ENCODE measurements at regions not wholly inside any gene's neighbourhood (a gene's known extent, or its start where the extent isn't known, plus 50 kb on each side); places are given as distances from the start of the nearest gene placed in this dataset.

GRCh38 chr5:167897371-167897770 lies 394.1 kb upstream of the WWC1 start:
- CTCF ChIA-PET: interaction anchor here (0.6 to 1.3 kb wide), 2 partner anchors 9 to 112 kb away, joined by 3 to 4 read pairs; no protein-coding TSS in a partner anchor
- H3K4me1 Mint-ChIP-seq: no peaks in the 10 kb centered on the region

GRCh38 chr5:167898361-167899042 lies 392.9 kb upstream of the WWC1 start:
- intact Hi-C loops (cut with DNase I, micrococcal nuclease): no loop called here
- Mint-ChIP-seq H3K36me3 (ENCODE audit: low read depth) (no peaks in the 10 kb centered on the region), H3K4me3 (no peak overlapping the region), H3K9me3 (ENCODE audit: low read depth) (no peaks in the 10 kb centered on the region), H3K27me3 (peaks cover 2% of the 10 kb centered on the region), H3K27ac (no peak overlapping the region), H3K4me1 (no peaks in the 10 kb centered on the region)
- POLR2A ChIA-PET: no interaction called here
- DNase-seq (no peak), ATAC-seq (no peak)
- CTCF ChIA-PET: no interaction called here

More at GRCh38 chr5:167897371-167897770, 394.1 kb upstream of the WWC1 start:
- Mint-ChIP-seq H3K9me3 (ENCODE audit: low read depth) (no peaks in the 10 kb centered on the region), H3K36me3 (ENCODE audit: low read depth) (no peaks in the 10 kb centered on the region), H3K27me3 (peaks cover 2% of the 10 kb centered on the region), H3K4me3 (no peak overlapping the region), H3K27ac (no peak overlapping the region)
- DNase-seq: no peak
- intact Hi-C loops (cut with DNase I, micrococcal nuclease): no loop called here
- POLR2A ChIA-PET: no interaction called here
- no peak for ATAC-seq

GRCh38 chr5:167899490-167900070 lies 391.9 kb upstream of the WWC1 start:
- peaks cover 2% of the 10 kb centered on the region for H3K27me3 Mint-ChIP-seq
- H3K36me3 Mint-ChIP-seq (ENCODE audit: low read depth): no peaks in the 10 kb centered on the region
- POLR2A ChIA-PET: no interaction called here
- no peak overlapping the region for H3K4me3 Mint-ChIP-seq
- H3K4me1 Mint-ChIP-seq: no peaks in the 10 kb centered on the region
- CTCF ChIA-PET: no interaction called here
- DNase-seq (no peak), ATAC-seq (no peak)
- no peak overlapping the region for H3K27ac Mint-ChIP-seq
- H3K9me3 Mint-ChIP-seq (ENCODE audit: low read depth): no peaks in the 10 kb centered on the region
- intact Hi-C loops (cut with DNase I, micrococcal nuclease): no loop called here

GRCh38 chr5:167900340-167900935 lies 391.0 kb upstream of the WWC1 start:
- Mint-ChIP-seq H3K4me1 (no peaks in the 10 kb centered on the region), H3K27ac (no peak overlapping the region), H3K4me3 (no peak overlapping the region), H3K36me3 (ENCODE audit: low read depth) (no peaks in the 10 kb centered on the region), H3K27me3 (no peaks in the 10 kb centered on the region), H3K9me3 (ENCODE audit: low read depth) (no peaks in the 10 kb centered on the region)
- POLR2A ChIA-PET: no interaction called here
- DNase-seq (no peak), ATAC-seq (no peak)
- intact Hi-C loops (cut with DNase I, micrococcal nuclease): no loop called here
- CTCF ChIA-PET: no interaction called here

- ATAC-seq: no peak
- intact Hi-C loops (cut with DNase I, micrococcal nuclease): no loop called here
- POLR2A ChIA-PET: no interaction called here
- no peaks in the 10 kb centered on the region for H3K9me3 Mint-ChIP-seq (ENCODE audit: low read depth)
- no peak for DNase-seq
- no peaks in the 10 kb centered on the region for H3K27me3 Mint-ChIP-seq
- no peaks in the 10 kb centered on the region for H3K36me3 Mint-ChIP-seq (ENCODE audit: low read depth)
- no peaks in the 10 kb centered on the region for H3K4me1 Mint-ChIP-seq
- H3K27ac Mint-ChIP-seq: no peak overlapping the region
- CTCF ChIA-PET: no interaction called here
- no peak overlapping the region for H3K4me3 Mint-ChIP-seq
Measured at GRCh38 chr5:167902298-167902697, 389.1 kb upstream of the WWC1 start.

GRCh38 chr5:167903243-167903642 lies 388.2 kb upstream of the WWC1 start:
- DNase-seq: no peak
- intact Hi-C loops (cut with DNase I, micrococcal nuclease): no loop called here
- H3K36me3 Mint-ChIP-seq (ENCODE audit: low read depth): no peaks in the 10 kb centered on the region
- no peaks in the 10 kb centered on the region for H3K4me1 Mint-ChIP-seq
- ChIA-PET CTCF (no interaction called here), POLR2A (no interaction called here)
- no peak overlapping the region for H3K4me3 Mint-ChIP-seq
- no peaks in the 10 kb centered on the region for H3K27me3 Mint-ChIP-seq
- no peak overlapping the region for H3K27ac Mint-ChIP-seq
- no peak for ATAC-seq
- H3K9me3 Mint-ChIP-seq (ENCODE audit: low read depth): no peaks in the 10 kb centered on the region

- ChIA-PET POLR2A (no interaction called here), CTCF (no interaction called here)
- Mint-ChIP-seq H3K9me3 (ENCODE audit: low read depth) (no peaks in the 10 kb centered on the region), H3K4me3 (no peak overlapping the region), H3K36me3 (ENCODE audit: low read depth) (no peaks in the 10 kb centered on the region), H3K27me3 (no peaks in the 10 kb centered on the region), H3K27ac (no peak overlapping the region), H3K4me1 (no peaks in the 10 kb centered on the region)
- DNase-seq (no peak), ATAC-seq (no peak)
- intact Hi-C loops (cut with DNase I, micrococcal nuclease): no loop called here
Measured at GRCh38 chr5:167903659-167904058, 387.8 kb upstream of the WWC1 start.

GRCh38 chr5:167905919-167906853 lies 385.3 kb upstream of the WWC1 start:
- Mint-ChIP-seq H3K4me3 (no peak overlapping the region), H3K4me1 (no peaks in the 10 kb centered on the region), H3K36me3 (ENCODE audit: low read depth) (no peaks in the 10 kb centered on the region), H3K27me3 (peaks cover 2% of the 10 kb centered on the region), H3K9me3 (ENCODE audit: low read depth) (no peaks in the 10 kb centered on the region), H3K27ac (no peak overlapping the region)
- POLR2A ChIA-PET: no interaction called here
- no peak for DNase-seq
- intact Hi-C loops (cut with DNase I, micrococcal nuclease): no loop called here
- ATAC-seq: no peak
- CTCF ChIA-PET: interaction anchor here (0.6 to 0.8 kb wide), 3 partner anchors 10 to 181 kb away, joined by 3 to 5 read pairs (median 3); no protein-coding TSS in a partner anchor

GRCh38 chr5:167908606-167909005 lies 382.8 kb upstream of the WWC1 start:
- Mint-ChIP-seq H3K36me3 (ENCODE audit: low read depth) (no peaks in the 10 kb centered on the region), H3K4me3 (no peak overlapping the region), H3K27me3 (peaks cover 2% of the 10 kb centered on the region), H3K9me3 (ENCODE audit: low read depth) (no peaks in the 10 kb centered on the region), H3K4me1 (no peaks in the 10 kb centered on the region), H3K27ac (no peak overlapping the region)
- POLR2A ChIA-PET: no interaction called here
- DNase-seq (no peak), ATAC-seq (no peak)
- intact Hi-C loops (cut with DNase I, micrococcal nuclease): no loop called here
- CTCF ChIA-PET: no interaction called here

- no peak overlapping the region for H3K27ac Mint-ChIP-seq
- ATAC-seq: no peak
- DNase-seq: no peak
- POLR2A ChIA-PET: no interaction called here
- no peak overlapping the region for H3K4me3 Mint-ChIP-seq
- CTCF ChIA-PET: no interaction called here
- H3K9me3 Mint-ChIP-seq (ENCODE audit: low read depth): no peaks in the 10 kb centered on the region
- no peaks in the 10 kb centered on the region for H3K36me3 Mint-ChIP-seq (ENCODE audit: low read depth)
- intact Hi-C loops (cut with DNase I, micrococcal nuclease): no loop called here
- H3K4me1 Mint-ChIP-seq: no peaks in the 10 kb centered on the region
- peaks cover 2% of the 10 kb centered on the region for H3K27me3 Mint-ChIP-seq
Measured at GRCh38 chr5:167912941-167913665, 378.3 kb upstream of the WWC1 start.

GRCh38 chr5:167915237-167915636 lies 376.2 kb upstream of the WWC1 start:
- intact Hi-C loops (cut with DNase I, micrococcal nuclease): no loop called here
- Mint-ChIP-seq H3K4me1 (no peaks in the 10 kb centered on the region), H3K4me3 (no peak overlapping the region), H3K27ac (no peak overlapping the region), H3K9me3 (ENCODE audit: low read depth) (no peaks in the 10 kb centered on the region), H3K27me3 (no peaks in the 10 kb centered on the region), H3K36me3 (ENCODE audit: low read depth) (no peaks in the 10 kb centered on the region)
- no peak for ATAC-seq
- CTCF ChIA-PET: no interaction called here
- POLR2A ChIA-PET: no interaction called here
- DNase-seq: no peak
